ENCODE measurements at regions not wholly inside any gene's neighbourhood (a gene's known extent, or its start where the extent isn't known, plus 50 kb on each side); places are given as distances from the start of the nearest gene placed in this dataset.

DNA sequence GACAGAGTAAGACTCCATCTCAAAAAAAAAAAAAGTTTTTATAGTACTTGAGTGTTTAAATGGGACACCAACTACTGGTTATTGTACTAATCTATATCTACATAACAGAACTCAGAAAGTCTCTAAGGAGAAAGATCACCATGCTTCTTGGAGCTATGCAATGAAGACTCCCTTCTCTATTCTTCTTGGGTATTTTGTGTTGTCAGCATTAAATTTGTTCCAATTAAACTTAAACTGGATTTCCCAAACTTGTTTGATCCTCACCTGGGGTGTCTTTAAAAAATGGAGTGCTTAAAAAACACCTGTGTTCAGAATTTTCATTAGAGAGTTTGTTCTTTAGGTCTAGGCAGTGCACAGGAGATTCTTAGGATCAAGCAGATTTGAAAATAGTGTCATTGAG lies 536.0 kb downstream of the GATA3 start (continued):
- TF ChIP-seq POLR2A (IDR thresholded peaks at IDR 0.05; ENCODE audit: borderline replicate concordance, extremely low read depth, insufficient read depth, insufficient read length) = no peak

DNA sequence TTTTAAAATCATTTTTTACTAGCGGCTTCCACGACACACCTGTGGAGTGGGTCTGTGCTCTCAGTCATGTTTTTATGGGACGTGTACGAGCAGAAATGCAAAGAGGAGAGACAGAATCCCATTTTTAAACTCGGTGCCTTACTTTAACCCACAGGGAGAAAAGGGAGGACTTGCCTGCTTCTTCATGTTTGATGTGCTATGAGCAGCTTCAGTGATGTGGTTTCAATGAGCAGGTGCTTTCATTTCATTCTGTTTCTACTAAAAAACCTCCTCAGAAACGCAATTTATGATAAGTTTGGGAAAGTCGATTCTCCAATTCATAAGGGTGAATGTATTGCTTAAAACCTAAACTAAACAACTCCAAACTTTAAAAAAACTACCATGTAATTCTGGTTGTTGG lies 537.2 kb downstream of the GATA3 start:
- Histone ChIP-seq H3K9ac (ENCODE audit: low read length) (no peak overlapping the region), H3K9me2 (ENCODE audit: insufficient read depth) (no peaks in the 10 kb centered on the region), H3K4me1 (ENCODE audit: control insufficient read depth in 1 of 2, insufficient read depth in 2 of 2, low read length in 2 of 2) (no peaks in the 10 kb centered on the region), H4K20me1 (ENCODE audit: insufficient read depth) (no peaks in the 10 kb centered on the region), H3K4me3 (replicated peaks in 1 of 2; ENCODE audit: low read depth in 1 of 2, low read length in 2 of 2) (no peak overlapping the region), H3K27me3 (ENCODE audit: insufficient read depth, low read length) (no peaks in the 10 kb centered on the region), H2AFZ (ENCODE audit: low read depth, low read length, poor library complexity, severe bottlenecking) (no peak overlapping the region), H3K27ac (ENCODE audit: low read depth, low read length) (no peak overlapping the region), H3K9me3 (ENCODE audit: control insufficient read depth in 1 of 2, insufficient read depth in 1 of 2, low read depth in 1 of 2, low read length in 2 of 2) (peaks cover 6 to 27% of the 10 kb centered on the region in 2 experiments; a peak in 2 of 4 replicates), H3K36me3 (ENCODE audit: control insufficient read depth in 1 of 2, insufficient read depth in 2 of 2, low read length in 2 of 2) (no peaks in the 10 kb centered on the region), H3K4me2 (ENCODE audit: low read length) (no peak overlapping the region), H3K79me2 (ENCODE audit: insufficient read depth, low read length) (no peaks in the 10 kb centered on the region)
- RAD21 ChIA-PET (ENCODE audit: low non-redundant PET in 1 of 2, low total read pairs in 2 of 2, uncharacterized antibody in 2 of 2, unreplicated experiment in 2 of 2) = no interaction called here
- ATAC-seq (no peak), DNase-seq (ENCODE audit: low read depth, low spot score) (no peak)
- CTCF ChIA-PET = no interaction called here
- intact Hi-C loops (cut with micrococcal nuclease) = no loop called here
- POLR2A ChIA-PET = no interaction called here
- TF ChIP-seq EZH2phosphoT487 (IDR thresholded peaks at IDR 0.05; ENCODE audit: borderline replicate concordance) (no peak), EGR1 (IDR thresholded peaks at IDR 0.05; ENCODE audit: low read depth) (no peak), TCF7L2 (IDR thresholded peaks at IDR 0.05; ENCODE audit: borderline replicate concordance, extremely low read depth, insufficient read depth, insufficient read length) (no peak)
- no TSS peak for BruUV-seq (replicated peaks)

GRCh38 chr10:8594176-8594575 lies 539.7 kb downstream of the GATA3 start:
- no peaks in the 10 kb centered on the region for H3K79me2 ChIP-seq (ENCODE audit: insufficient read depth, low read length)
- H3K4me1 ChIP-seq (ENCODE audit: control insufficient read depth in 1 of 2, insufficient read depth in 2 of 2, low read length in 2 of 2) = no peaks in the 10 kb centered on the region
- H3K36me3 ChIP-seq (ENCODE audit: control insufficient read depth in 1 of 2, insufficient read depth in 2 of 2, low read length in 2 of 2) = no peaks in the 10 kb centered on the region
- H3K4me2 ChIP-seq (ENCODE audit: low read length) = no peak overlapping the region
- no peak overlapping the region for H3K27ac ChIP-seq (ENCODE audit: low read depth, low read length)
- H4K20me1 ChIP-seq (ENCODE audit: insufficient read depth) = no peaks in the 10 kb centered on the region
- H3K9me2 ChIP-seq (ENCODE audit: insufficient read depth) = no peaks in the 10 kb centered on the region
- POLR2A ChIA-PET = no interaction called here
- peaks cover 6 to 19% of the 10 kb centered on the region in 2 experiments; a peak in 2 of 4 replicates for H3K9me3 ChIP-seq (ENCODE audit: control insufficient read depth in 1 of 2, insufficient read depth in 1 of 2, low read depth in 1 of 2, low read length in 2 of 2)
- DNase-seq (ENCODE audit: low read depth, low spot score) = no peak
- BruUV-seq (replicated peaks) = no TSS peak
- no peak overlapping the region for H3K4me3 ChIP-seq (replicated peaks in 1 of 2; ENCODE audit: low read depth in 1 of 2, low read length in 2 of 2)
- no peaks in the 10 kb centered on the region for H3K27me3 ChIP-seq (ENCODE audit: insufficient read depth, low read length)
- ATAC-seq = no peak
- no peak overlapping the region for H2AFZ ChIP-seq (ENCODE audit: low read depth, low read length, poor library complexity, severe bottlenecking)
- intact Hi-C loops (cut with micrococcal nuclease) = no loop called here
- RAD21 ChIA-PET (ENCODE audit: low non-redundant PET in 1 of 2, low total read pairs in 2 of 2, uncharacterized antibody in 2 of 2, unreplicated experiment in 2 of 2) = no interaction called here
- CTCF ChIA-PET = no interaction called here
- H3K9ac ChIP-seq (ENCODE audit: low read length) = no peak overlapping the region
- TF ChIP-seq JUND (IDR thresholded peaks at IDR 0.05) = no peak
- TF ChIP-seq, protein P1, sequence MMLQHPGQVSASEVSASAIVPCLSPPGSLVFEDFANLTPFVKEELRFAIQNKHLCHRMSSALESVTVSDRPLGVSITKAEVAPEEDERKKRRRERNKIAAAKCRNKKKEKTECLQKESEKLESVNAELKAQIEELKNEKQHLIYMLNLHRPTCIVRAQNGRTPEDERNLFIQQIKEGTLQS (IDR thresholded peaks at IDR 0.05) = no peak
- no peak for TF ChIP-seq POLR2AphosphoS5 (IDR thresholded peaks at IDR 0.05; ENCODE audit: low read depth, low read length)
- TF ChIP-seq, protein P2, sequence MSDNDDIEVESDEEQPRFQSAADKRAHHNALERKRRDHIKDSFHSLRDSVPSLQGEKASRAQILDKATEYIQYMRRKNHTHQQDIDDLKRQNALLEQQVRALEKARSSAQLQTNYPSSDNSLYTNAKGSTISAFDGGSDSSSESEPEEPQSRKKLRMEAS (IDR thresholded peaks at IDR 0.05) = no peak
- no peak for TF ChIP-seq YY1 (IDR thresholded peaks at IDR 0.05; ENCODE audit: extremely low read depth, insufficient replicate concordance, low read depth, low read length)
- no peak for TF ChIP-seq CEBPB (IDR thresholded peaks at IDR 0.05; ENCODE audit: low read depth)
- no peak for TF ChIP-seq REST (IDR thresholded peaks at IDR 0.05; ENCODE audit: low read depth)
- no peak for TF ChIP-seq RAD21 (IDR thresholded peaks at IDR 0.05; ENCODE audit: low read depth)
- TF ChIP-seq ZNF274 (IDR thresholded peaks at IDR 0.05; ENCODE audit: low read depth, low read length) = no peak
- no peak for TF ChIP-seq SRF (IDR thresholded peaks at IDR 0.05; ENCODE audit: low read depth)
- TF ChIP-seq ZFX (IDR thresholded peaks at IDR 0.05) = no peak

Measured in HCT116 (cell line).